Sigmoid colon (tissue), 6 donors: ENCODE measurements at regions not wholly inside any gene's neighbourhood (a gene's known extent, or its start where the extent isn't known, plus 50 kb on each side); places are given as distances from the start of the nearest gene placed in this dataset.
"Not testable (repeated sequence)": the region's sequence is repeated elsewhere in the genome, so short reads cannot be mapped to it uniquely, and the experiment has no call there.

Source experiments
- DNase-seq: peaks from one replicate; pipeline ENCODE4 v3.0.0-alpha.2; 2019
- H3K27ac ChIP-seq, 4 donors: fragments of 200-600 bp; sonication (generic); one replicate each; pipeline ENCODE4 v1.5.1; 2016 to 2019; ENCODE audit warnings: mild to moderate bottlenecking in 1 of 4
- H3K27me3 ChIP-seq, 3 donors: fragments of 200-600 bp; sonication (generic); one replicate each; pipeline ENCODE4 v1.5.1; 2019; ENCODE audit warnings: mild to moderate bottlenecking in 1 of 3
- H3K36me3 ChIP-seq, 4 donors: fragments of 200-600 bp; sonication (generic); one replicate each; pipeline ENCODE4 v1.5.1; 2016 to 2019
- H3K4me1 ChIP-seq, 4 donors: fragments of 200-600 bp; sonication (generic); one replicate each; pipeline ENCODE4 v1.5.1; 2017 to 2019
- H3K4me3 ChIP-seq, 4 donors: fragments of 200-600 bp; sonication (generic); one replicate each; pipeline ENCODE4 v1.5.1; 2017 to 2019; ENCODE audit warnings: mild to moderate bottlenecking in 2 of 4, moderate library complexity in 1 of 4
- H3K9me3 ChIP-seq, 4 donors: fragments of 200-600 bp in 3 of 4; sonication (generic) in 3 of 4; one replicate each; pipeline versions ENCODE4 v1.5.1 to v1.6.1; 2013 to 2019
- EP300 ChIP-seq, 4 donors: sonication (generic); formaldehyde crosslinking; IDR thresholded peaks; one replicate each; pipeline ENCODE4 v1.6.1; 2017; ENCODE audit warnings: antibody characterized with exemption in 4 of 4
- POLR2A ChIP-seq, 2 donors: fragments of 450-650 bp; IDR thresholded peaks; one replicate each; pipeline ENCODE4 v1.6.1; 2016; ENCODE audit warnings: antibody characterized with exemption in 2 of 2, mild to moderate bottlenecking in 2 of 2, moderate library complexity in 2 of 2
- POLR2AphosphoS5 ChIP-seq, 4 donors: sonication (generic); formaldehyde crosslinking; IDR thresholded peaks; one replicate each; pipeline ENCODE4 v1.6.1; 2017; ENCODE audit warnings: antibody characterized with exemption in 4 of 4
- WGBS, 2 donors: extraction: QIAGEN DNeasy Blood & Tissue Kit; methylation state at CpG; one replicate each; pipeline ENCODE4 v1.1.7; 2013; 5-methylcytosine and 5-hydroxymethylcytosine counted together
- intact Hi-C: fragments of 100-400 bp; cut with DNase I; formaldehyde crosslinking; loops from one replicate; pipeline ENCODE4 v1.15.1; 2023
- TF ChIP-seq, protein P1 (sequence below), 4 experiments: fragments of 450-650 bp in 3 of 4; fragments of 200-600 bp in 1 of 4; IDR thresholded peaks; one replicate each; pipeline ENCODE4 v1.5.1; 2016 to 2019; ENCODE audit warnings: antibody characterized with exemption in 4 of 4, mild to moderate bottlenecking in 3 of 4, moderate library complexity in 2 of 4
- donor health status: healthy with polysubstance abuse.
- donor health status: healthy.

DNA sequence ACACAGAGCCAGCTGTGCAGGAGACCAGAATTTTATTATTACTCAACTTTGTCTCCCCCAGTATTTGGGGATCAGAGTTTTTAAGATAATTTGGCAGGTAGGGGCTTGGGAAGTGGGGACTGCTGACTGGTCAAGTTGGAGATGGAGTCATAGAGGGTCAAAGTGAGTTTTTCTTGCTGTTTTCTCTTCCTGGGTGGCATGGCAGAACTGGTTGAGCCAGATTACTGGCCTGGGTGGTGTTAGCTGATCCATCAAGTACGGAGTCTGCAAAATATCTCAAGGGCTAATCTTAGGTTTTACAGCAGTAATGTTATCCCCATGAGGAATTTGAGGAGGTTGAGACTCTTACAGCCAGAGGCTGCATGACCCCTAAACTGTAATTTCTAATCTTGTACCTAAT lies 153.5 kb downstream of the OR4C45 start:
- no peaks in the 10 kb centered on the region for H3K36me3 ChIP-seq
- 73 to 84% methylated on average over 1 of the region's 1 CpG for WGBS, 2 donors
- TF ChIP-seq EP300 (IDR thresholded peaks at IDR 0.05) (no peak), POLR2AphosphoS5 (IDR thresholded peaks at IDR 0.05) (no peak), POLR2A (IDR thresholded peaks at IDR 0.05) (no peak)
- no peak overlapping the region for H3K4me3 ChIP-seq
- no peak for DNase-seq
- no peaks in the 10 kb centered on the region for H3K4me1 ChIP-seq
- H3K9me3 ChIP-seq = no peaks in the 10 kb centered on the region
- intact Hi-C loops = no loop called here
- H3K27ac ChIP-seq = no peak overlapping the region
- H3K27me3 ChIP-seq = no peaks in the 10 kb centered on the region

DNA sequence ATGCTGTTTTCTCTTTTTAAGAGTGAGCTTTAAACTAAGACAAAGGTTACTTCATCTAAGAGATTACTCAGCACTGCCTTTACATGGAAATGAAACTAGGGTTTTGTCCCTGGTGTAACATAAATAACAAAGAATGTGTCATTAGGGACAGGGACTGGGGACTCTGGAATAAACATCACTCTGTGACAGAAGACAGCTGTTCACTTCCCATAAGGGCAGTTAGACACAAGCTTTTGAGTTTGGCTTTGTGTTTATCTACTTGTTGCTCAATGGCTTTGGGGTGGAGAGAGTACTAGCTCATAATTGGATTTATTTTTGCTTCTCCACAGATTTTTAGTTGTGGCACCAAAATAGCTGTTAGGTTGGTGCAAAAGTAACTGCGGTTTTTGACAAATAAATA lies 154.5 kb downstream of the OR4C45 start:
- WGBS, 2 donors = 15 to 36% methylated on average over 1 of the region's 1 CpG
- intact Hi-C loops = no loop called here

DNA sequence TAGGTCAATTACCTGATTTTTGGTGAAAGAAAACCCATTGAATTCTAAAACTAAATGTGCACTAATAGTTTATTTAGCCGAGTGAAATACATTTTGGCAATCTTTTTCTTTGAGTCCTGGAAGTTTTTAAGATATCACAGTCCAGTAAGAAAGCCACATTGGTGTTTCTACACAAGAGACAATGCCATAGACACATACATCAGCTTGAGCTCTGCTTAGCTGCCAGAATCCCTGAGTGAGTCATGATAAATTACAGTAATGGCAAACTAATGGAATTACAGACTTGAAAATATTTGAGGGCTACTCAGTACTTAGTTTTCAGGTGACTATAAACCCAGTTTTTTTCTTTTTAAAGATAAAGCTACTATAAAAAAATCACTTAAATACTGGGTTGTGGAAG lies 155.4 kb downstream of the OR4C45 start:
- Histone ChIP-seq H3K4me3 (no peak overlapping the region), H3K27me3 (no peaks in the 10 kb centered on the region), H3K4me1 (no peaks in the 10 kb centered on the region), H3K9me3 (peaks cover 0 to 2% (median 0%) of the 10 kb centered on the region in 4 donors), H3K27ac (no peak overlapping the region), H3K36me3 (no peaks in the 10 kb centered on the region)
- DNase-seq = no peak
- TF ChIP-seq EP300 (IDR thresholded peaks at IDR 0.05) = no peak
- no peak for TF ChIP-seq POLR2AphosphoS5 (IDR thresholded peaks at IDR 0.05)
- TF ChIP-seq, protein P1, sequence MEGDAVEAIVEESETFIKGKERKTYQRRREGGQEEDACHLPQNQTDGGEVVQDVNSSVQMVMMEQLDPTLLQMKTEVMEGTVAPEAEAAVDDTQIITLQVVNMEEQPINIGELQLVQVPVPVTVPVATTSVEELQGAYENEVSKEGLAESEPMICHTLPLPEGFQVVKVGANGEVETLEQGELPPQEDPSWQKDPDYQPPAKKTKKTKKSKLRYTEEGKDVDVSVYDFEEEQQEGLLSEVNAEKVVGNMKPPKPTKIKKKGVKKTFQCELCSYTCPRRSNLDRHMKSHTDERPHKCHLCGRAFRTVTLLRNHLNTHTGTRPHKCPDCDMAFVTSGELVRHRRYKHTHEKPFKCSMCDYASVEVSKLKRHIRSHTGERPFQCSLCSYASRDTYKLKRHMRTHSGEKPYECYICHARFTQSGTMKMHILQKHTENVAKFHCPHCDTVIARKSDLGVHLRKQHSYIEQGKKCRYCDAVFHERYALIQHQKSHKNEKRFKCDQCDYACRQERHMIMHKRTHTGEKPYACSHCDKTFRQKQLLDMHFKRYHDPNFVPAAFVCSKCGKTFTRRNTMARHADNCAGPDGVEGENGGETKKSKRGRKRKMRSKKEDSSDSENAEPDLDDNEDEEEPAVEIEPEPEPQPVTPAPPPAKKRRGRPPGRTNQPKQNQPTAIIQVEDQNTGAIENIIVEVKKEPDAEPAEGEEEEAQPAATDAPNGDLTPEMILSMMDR (IDR thresholded peaks at IDR 0.05) = no peak
- no peak for TF ChIP-seq POLR2A (IDR thresholded peaks at IDR 0.05)
- 38 to 42% methylated on average over 1 of the region's 1 CpG for WGBS, 2 donors
- intact Hi-C loops = no loop called here

More for the DNA sequence above, 154.5 kb downstream of the OR4C45 start:
- TF ChIP-seq EP300 (IDR thresholded peaks at IDR 0.05) = no peak
- peak; percentile 50 to 71 (median 58) for TF ChIP-seq POLR2AphosphoS5 (IDR thresholded peaks at IDR 0.05)
- Histone ChIP-seq H3K4me1 (no peaks in the 10 kb centered on the region), H3K4me3 (no peak overlapping the region), H3K9me3 (peaks cover 0 to under 1% (median 0%) of the 10 kb centered on the region in 4 donors), H3K27me3 (no peaks in the 10 kb centered on the region), H3K27ac (no peak overlapping the region), H3K36me3 (no peaks in the 10 kb centered on the region)
- DNase-seq = no peak

DNA sequence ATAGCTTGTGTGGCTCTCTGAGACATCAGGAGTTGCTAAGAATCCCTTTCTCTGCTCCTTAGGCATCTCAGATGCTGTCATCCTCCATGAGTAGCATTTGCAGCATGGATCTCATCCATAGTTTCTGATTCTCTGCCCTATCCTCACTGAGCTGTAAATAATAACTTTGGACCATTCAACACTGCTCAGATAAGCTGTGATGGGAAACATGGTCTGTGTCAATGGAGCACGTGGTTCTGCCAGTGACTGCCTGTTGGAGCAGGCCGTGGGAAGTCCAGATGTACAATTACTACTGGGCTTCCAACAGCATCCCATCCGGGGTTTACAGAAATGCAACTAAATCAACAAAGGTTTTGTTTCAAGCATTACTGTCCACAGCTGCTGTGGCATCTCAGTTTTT lies 160.1 kb downstream of the OR4C45 start:
- no peaks in the 10 kb centered on the region for H3K36me3 ChIP-seq
- TF ChIP-seq POLR2AphosphoS5 (IDR thresholded peaks at IDR 0.05) (no peak), EP300 (IDR thresholded peaks at IDR 0.05) (no peak), POLR2A (IDR thresholded peaks at IDR 0.05) (no peak)
- TF ChIP-seq, protein P1 (IDR thresholded peaks at IDR 0.05) = no peak
- H3K27ac ChIP-seq = no peak overlapping the region
- H3K27me3 ChIP-seq = no peaks in the 10 kb centered on the region
- DNase-seq = no peak
- 46 to 59% methylated on average over 3 of the region's 3 CpGs for WGBS, 2 donors
- no peaks in the 10 kb centered on the region for H3K4me1 ChIP-seq
- intact Hi-C loops = no loop called here
- no peak overlapping the region for H3K4me3 ChIP-seq
- peaks cover 0 to 3% (median under 1%) of the 10 kb centered on the region in 4 donors for H3K9me3 ChIP-seq

DNA sequence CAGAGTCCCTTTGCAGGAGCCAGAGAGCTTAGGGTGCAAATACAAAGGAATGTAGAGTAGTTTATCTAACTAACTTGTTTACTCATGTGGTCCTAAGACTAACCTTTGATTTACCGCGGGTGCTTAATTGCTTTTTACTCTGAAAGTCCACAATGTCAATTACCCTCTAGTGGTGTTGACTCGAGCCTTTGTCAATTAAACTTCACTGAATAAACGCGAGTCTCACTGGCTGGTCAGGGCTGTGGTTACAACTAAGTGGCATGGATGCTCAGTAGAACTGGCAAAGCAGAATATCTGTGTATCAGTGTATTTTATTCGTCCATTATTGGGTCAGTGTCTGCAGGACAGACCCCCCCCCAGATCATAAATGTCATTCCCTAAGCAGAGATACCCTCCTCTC lies 181.7 kb downstream of the OR4C45 start:
- no peaks in the 10 kb centered on the region for H3K4me1 ChIP-seq
- H3K27ac ChIP-seq = no peak overlapping the region
- H3K27me3 ChIP-seq = no peaks in the 10 kb centered on the region
- no peak for TF ChIP-seq POLR2AphosphoS5 (IDR thresholded peaks at IDR 0.05)
- no peak for TF ChIP-seq POLR2A (IDR thresholded peaks at IDR 0.05)
- TF ChIP-seq, protein P1 (IDR thresholded peaks at IDR 0.05) = no peak
- TF ChIP-seq EP300 (IDR thresholded peaks at IDR 0.05) = no peak
- WGBS, 2 donors = 41 to 60% methylated on average over 6 of the region's 6 CpGs
- no peak overlapping the region for H3K4me3 ChIP-seq
- no peak for DNase-seq
- no peaks in the 10 kb centered on the region for H3K36me3 ChIP-seq
- peaks cover 0 to 11% (median 0%) of the 10 kb centered on the region in 4 donors for H3K9me3 ChIP-seq
- intact Hi-C loops = no loop called here

DNA sequence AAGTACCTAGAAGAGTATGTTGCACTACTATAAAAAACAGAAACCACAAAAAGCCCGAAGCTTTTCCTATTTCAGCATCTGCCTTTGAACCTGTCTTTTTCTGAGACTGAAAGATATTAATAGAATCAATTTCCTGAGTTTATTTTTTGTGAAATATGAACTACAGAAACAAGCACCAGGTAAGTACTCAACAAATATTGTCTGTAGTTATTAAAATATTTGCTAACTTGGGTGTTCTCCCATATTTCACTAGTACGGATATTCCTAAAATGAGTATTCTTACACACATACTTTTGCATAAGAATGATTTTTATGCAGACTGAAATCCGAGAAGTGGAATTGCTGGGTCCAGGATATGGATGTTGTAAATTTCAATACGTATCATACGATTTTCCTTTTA lies 188.0 kb downstream of the OR4C45 start:
- Histone ChIP-seq H3K4me3 (no peak overlapping the region), H3K27ac (no peak overlapping the region), H3K27me3 (no peaks in the 10 kb centered on the region), H3K36me3 (no peaks in the 10 kb centered on the region), H3K4me1 (no peaks in the 10 kb centered on the region), H3K9me3 (peaks cover 0 to 5% (median 0%) of the 10 kb centered on the region in 4 donors)
- 86 to 87% methylated on average over 5 of the region's 5 CpGs for WGBS, 2 donors
- no peak for DNase-seq
- TF ChIP-seq POLR2A (IDR thresholded peaks at IDR 0.05) (no peak), POLR2AphosphoS5 (IDR thresholded peaks at IDR 0.05) (no peak), EP300 (IDR thresholded peaks at IDR 0.05) (no peak)
- TF ChIP-seq, protein P1 (IDR thresholded peaks at IDR 0.05) = no peak
- intact Hi-C loops = no loop called here

DNA sequence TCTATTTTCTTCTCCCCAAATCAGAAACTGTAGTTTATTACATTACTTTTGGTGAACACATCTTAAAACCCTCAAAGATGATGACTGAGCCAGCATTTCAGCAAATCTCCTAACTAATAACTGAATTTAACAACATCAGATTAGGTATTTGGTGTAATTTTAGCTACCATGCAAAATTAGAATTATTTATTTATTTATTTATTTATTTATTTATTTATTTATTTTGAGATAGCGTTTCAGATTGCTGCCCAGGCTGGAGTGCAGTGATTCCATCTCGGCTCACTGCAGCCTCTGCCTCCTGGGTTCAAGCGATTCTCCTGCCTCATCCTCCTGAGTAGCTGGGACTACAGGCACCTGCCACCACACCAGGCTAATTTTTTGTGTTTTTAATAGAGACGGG lies 205.7 kb downstream of the OR4C45 start:
- H3K27ac ChIP-seq, H3K9me3 ChIP-seq, H3K27me3 ChIP-seq, intact Hi-C loops, H3K4me1 ChIP-seq, H3K36me3 ChIP-seq, DNase-seq, H3K4me3 ChIP-seq: not testable (repeated sequence)
- 87% methylated on average over 4 of the region's 4 CpGs for WGBS, 2 donors
